Spleen (tissue), 11 donors: ENCODE measurements at regions not wholly inside any gene's neighbourhood (a gene's known extent, or its start where the extent isn't known, plus 50 kb on each side); places are given as distances from the start of the nearest gene placed in this dataset.
"Not testable (repeated sequence)": the region's sequence is repeated elsewhere in the genome, so short reads cannot be mapped to it uniquely, and the experiment has no call there.

Experiments
- DNase-seq: peaks from one replicate; pipeline ENCODE4 v3.0.0-alpha.2; 2020
- H3K27ac ChIP-seq, 8 donors: fragments of 200-600 bp; sonication (generic) in 7 of 8; 1 replicate in 4 of 8; 2 replicates in 4 of 8; pipeline versions ENCODE4 v1.5.0 to v1.8.0; 2016 to 2021; ENCODE audit warnings: inconsistent platforms in 4 of 8, mild to moderate bottlenecking in 4 of 8, moderate library complexity in 1 of 8
- H3K27me3 ChIP-seq, 7 donors: fragments of 200-600 bp; sonication (generic) in 6 of 7; replicated peaks in 1 of 7; 1 replicate in 4 of 7; 2 replicates in 3 of 7; pipeline versions ENCODE4 v1.5.0 to v1.8.0; 2016 to 2021; ENCODE audit warnings: inconsistent platforms in 3 of 7, mild to moderate bottlenecking in 1 of 7
- H3K36me3 ChIP-seq, 6 donors: fragments of 200-600 bp; sonication (generic) in 5 of 6; 1 replicate in 4 of 6; 2 replicates in 2 of 6; pipeline versions ENCODE4 v1.5.0 to v1.8.0; 2016 to 2021; ENCODE audit warnings: inconsistent platforms in 2 of 6
- H3K4me1 ChIP-seq, 6 donors: fragments of 200-600 bp; sonication (generic) in 5 of 6; 1 replicate in 3 of 6; 2 replicates in 3 of 6; pipeline versions ENCODE4 v1.5.0 to v1.8.0; 2016 to 2021; ENCODE audit warnings: inconsistent platforms in 3 of 6
- H3K4me3 ChIP-seq, 8 donors: fragments of 200-600 bp; sonication (generic) in 7 of 8; 1 replicate in 4 of 8; 2 replicates in 4 of 8; pipeline versions ENCODE4 v1.5.0 to v1.8.0; 2016 to 2021; ENCODE audit warnings: inconsistent platforms in 4 of 8, mild to moderate bottlenecking in 4 of 8, moderate library complexity in 2 of 8
- H3K9me3 ChIP-seq, 8 donors: fragments of 200-600 bp; sonication (generic) in 7 of 8; 1 replicate in 4 of 8; 2 replicates in 4 of 8; pipeline versions ENCODE4 v1.5.0 to v1.8.0; 2016 to 2021; ENCODE audit warnings: inconsistent platforms in 4 of 8
- CTCF ChIP-seq, 11 experiments: fragments of 200-600 bp in 7 of 11; fragments of 450-650 bp in 4 of 11; sonication (generic) in 4 of 11; IDR thresholded peaks in 8 of 11; conservative IDR thresholded peaks in 3 of 11; 1 replicate in 7 of 11; 2 replicates in 4 of 11; pipeline versions ENCODE4 v1.4.0 to v1.8.0; 2016 to 2021; ENCODE audit warnings: antibody characterized with exemption in 11 of 11, inconsistent platforms in 4 of 11, mild to moderate bottlenecking in 1 of 11
- POLR2A ChIP-seq, 3 donors: fragments of 450-650 bp; IDR thresholded peaks; one replicate each; pipeline ENCODE4 v1.5.1; 2017; ENCODE audit warnings: antibody characterized with exemption in 3 of 3, mild to moderate bottlenecking in 1 of 3
- POLR2AphosphoS5 ChIP-seq, 3 donors: sonication (generic); formaldehyde crosslinking; IDR thresholded peaks; one replicate each; pipeline ENCODE4 v1.5.1; 2017; ENCODE audit warnings: antibody characterized with exemption in 3 of 3
- WGBS, 5 donors: extraction: QIAGEN DNeasy Blood & Tissue Kit in 3 of 5; methylation state at CpG; one replicate each; pipeline versions ENCODE4 v1.1.5 to v1.1.7; 2013 to 2018; 5-methylcytosine and 5-hydroxymethylcytosine counted together
- intact Hi-C: fragments of 100-400 bp; cut with DNase I; formaldehyde crosslinking; loops from one replicate; pipeline ENCODE4 v1.15.0; 2023; ENCODE audit warnings: low total_unique reads
- donor health status: healthy with polysubstance abuse.
- donor health status: DM: no; HTN: no; CAD: no; lungs with moderate emphysema.
- donor health status: DM: no; HTN: no; CAD: no.
- donor health status: Bipolar disorder and iron deficiency.
- donor health status: healthy.
- donor health status: DM: no; HTN: no; CAD: no.
- donor health status: DM: yes; HTN: yes; CAD: no.

DNA sequence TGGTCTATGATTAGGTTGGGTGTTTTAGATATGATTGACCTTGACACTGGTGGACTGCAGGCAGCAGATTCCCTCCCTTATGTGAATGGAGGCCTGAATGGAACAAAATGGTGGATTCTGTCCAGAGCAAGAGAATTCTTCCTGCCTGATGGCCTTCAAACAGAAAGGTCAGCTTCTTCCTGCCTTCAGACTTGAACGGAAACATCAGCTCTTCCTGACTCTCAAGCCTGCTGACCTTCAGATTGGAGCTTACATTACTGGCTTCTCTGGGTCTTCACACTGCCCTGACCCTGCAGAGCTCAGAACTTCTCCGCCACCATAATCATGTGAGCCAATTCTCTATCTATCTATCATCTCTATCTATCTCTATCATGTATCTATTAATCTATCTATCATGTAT is 111.6 kb downstream of the RAMP3 start:
- 60 to 86% (median 74%) methylated on average over 2 of the region's 2 CpGs for WGBS, 5 donors
- peaks cover 0 to 24% (median 0%) of the 10 kb centered on the region in 7 donors for H3K27me3 ChIP-seq
- intact Hi-C loops: loop anchor here (10.0 kb wide), 1 partner anchor 586 kb away; no protein-coding TSS in a partner anchor
- TF ChIP-seq POLR2A (IDR thresholded peaks at IDR 0.05): no peak
- no peak for TF ChIP-seq POLR2AphosphoS5 (IDR thresholded peaks at IDR 0.05)
- TF ChIP-seq CTCF (IDR thresholded peaks at IDR 0.05 in 8 of 11, conservative IDR thresholded peaks at IDR 0.05 in 3 of 11): no peak
- no peaks in the 10 kb centered on the region for H3K4me1 ChIP-seq
- H3K4me3 ChIP-seq: no peak overlapping the region
- H3K27ac ChIP-seq: no peak overlapping the region
- peaks cover 0 to 14% (median 0%) of the 10 kb centered on the region in 8 donors for H3K9me3 ChIP-seq
- no peaks in the 10 kb centered on the region for H3K36me3 ChIP-seq
- DNase-seq: no peak

- H3K36me3 ChIP-seq: no peaks in the 10 kb centered on the region
- 62 to 73% (median 68%) methylated on average over 4 of the region's 4 CpGs for WGBS, 5 donors
- no peak overlapping the region for H3K4me3 ChIP-seq
- intact Hi-C loops: no loop called here
- H3K27me3 ChIP-seq: peaks cover 0 to 17% (median 0%) of the 10 kb centered on the region in 7 donors
- no peak for DNase-seq
- no peak overlapping the region for H3K27ac ChIP-seq
- peaks cover 0 to 3% (median 0%) of the 10 kb centered on the region in 8 donors for H3K9me3 ChIP-seq
- H3K4me1 ChIP-seq: no peaks in the 10 kb centered on the region
- TF ChIP-seq CTCF (IDR thresholded peaks at IDR 0.05 in 8 of 11, conservative IDR thresholded peaks at IDR 0.05 in 3 of 11) (no peak), POLR2A (IDR thresholded peaks at IDR 0.05) (no peak), POLR2AphosphoS5 (IDR thresholded peaks at IDR 0.05) (no peak)
These were observed 121.3 kb downstream of the RAMP3 start for GRCh38 chr7:45278763-45279398.

GRCh38 chr7:45289611-45290010 is 132.0 kb downstream of the RAMP3 start:
- peaks cover 0 to 24% (median 19%) of the 10 kb centered on the region in 8 donors for H3K9me3 ChIP-seq
- H3K4me1 ChIP-seq, H3K36me3 ChIP-seq, H3K27me3 ChIP-seq, H3K27ac ChIP-seq, intact Hi-C loops, H3K4me3 ChIP-seq, DNase-seq: not testable (repeated sequence)

- Histone ChIP-seq H3K27ac (no peak overlapping the region), H3K4me3 (no peak overlapping the region), H3K36me3 (no peaks in the 10 kb centered on the region), H3K4me1 (no peaks in the 10 kb centered on the region), H3K9me3 (peaks cover 0 to 24% (median 19%) of the 10 kb centered on the region in 8 donors), H3K27me3 (peaks cover 0 to 16% (median 0%) of the 10 kb centered on the region in 7 donors)
- intact Hi-C loops: no loop called here
- 71 to 96% (median 80%) methylated on average over 3 of the region's 3 CpGs for WGBS, 5 donors
- no peak for DNase-seq
- TF ChIP-seq CTCF (IDR thresholded peaks at IDR 0.05 in 8 of 11, conservative IDR thresholded peaks at IDR 0.05 in 3 of 11) (no peak), POLR2A (IDR thresholded peaks at IDR 0.05) (no peak), POLR2AphosphoS5 (IDR thresholded peaks at IDR 0.05) (no peak)
These were observed 133.3 kb downstream of the RAMP3 start for GRCh38 chr7:45290880-45291279.
